ENCODE measurements at regions not wholly inside any gene's neighbourhood (a gene's known extent, or its start where the extent isn't known, plus 50 kb on each side); places are given as distances from the start of the nearest gene placed in this dataset.

DNA sequence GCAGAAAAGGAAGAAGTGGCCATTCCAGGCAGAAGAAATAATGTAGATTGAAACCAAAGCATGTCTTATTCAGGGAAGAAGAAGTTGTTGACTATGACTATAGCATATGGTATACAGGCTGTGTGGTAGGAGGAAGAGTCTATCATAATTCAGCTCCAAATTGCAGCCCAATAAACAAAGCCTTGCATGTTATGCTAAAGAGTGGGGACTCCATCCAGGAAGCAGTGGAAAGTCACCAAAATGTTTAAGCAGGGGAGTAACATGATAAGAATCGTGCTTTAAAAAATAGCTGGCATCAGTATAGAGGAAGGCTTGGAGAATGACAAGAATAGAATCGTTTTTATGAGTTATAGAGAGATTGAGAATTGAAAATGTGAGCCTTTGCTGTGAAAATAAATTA, 213.3 kb upstream of the ADGRL2 start:
- no peak overlapping the region for H3K4me3 ChIP-seq (ENCODE audit: low read depth, low read length)
- DNase-seq (ENCODE audit: low read depth), result no peak

DNA sequence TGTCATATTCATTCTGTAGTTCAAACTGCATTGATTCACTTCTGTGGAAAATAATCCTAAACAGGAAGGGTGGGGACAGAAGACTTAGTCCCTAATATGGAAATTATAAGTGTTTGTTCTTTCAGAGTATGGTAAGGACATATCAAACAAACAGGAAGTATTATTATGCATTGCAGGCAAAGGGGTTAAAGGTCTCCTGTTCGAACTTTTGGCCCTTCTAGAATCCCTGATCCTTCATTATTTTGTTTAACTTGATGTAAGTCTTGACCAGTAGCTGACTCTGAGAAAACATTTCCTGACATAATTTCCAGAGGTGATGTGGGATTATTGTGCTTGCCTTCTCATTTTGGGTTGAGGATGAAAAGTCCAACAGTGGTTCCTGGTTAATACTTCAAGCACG, 215.4 kb upstream of the ADGRL2 start:
- DNase-seq (ENCODE audit: low read depth), result no peak

DNA sequence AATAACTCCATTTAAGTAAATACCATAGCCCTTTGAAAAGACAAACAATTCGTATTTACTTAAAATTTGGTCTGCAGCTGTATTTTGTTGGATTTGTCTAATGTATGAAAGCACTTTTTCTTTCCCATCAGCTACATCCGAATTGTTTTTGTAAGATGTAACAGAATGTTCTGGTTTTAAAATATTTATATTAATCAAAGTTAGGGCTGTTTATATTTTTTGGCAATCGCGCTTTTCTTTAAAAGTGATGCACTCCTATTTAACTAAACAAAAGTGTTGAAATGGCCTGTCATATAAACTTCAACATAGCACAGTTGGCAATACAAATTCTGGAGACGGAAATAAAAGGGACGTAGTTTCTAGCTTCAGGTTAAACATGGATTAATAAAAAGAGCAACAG, 216.3 kb upstream of the ADGRL2 start:
- no peak overlapping the region for H3K4me3 ChIP-seq (ENCODE audit: low read depth, low read length)
- DNase-seq (ENCODE audit: low read depth), result no peak

More for the DNA sequence above, 215.4 kb upstream of the ADGRL2 start:
- H3K4me3 ChIP-seq (ENCODE audit: low read depth, low read length), result no peak overlapping the region

- no peak overlapping the region for H3K4me3 ChIP-seq (ENCODE audit: low read depth, low read length)
- DNase-seq (ENCODE audit: low read depth), result no peak
Measured at GRCh38 chr1:81583878-81584277, 216.9 kb upstream of the ADGRL2 start.

DNA sequence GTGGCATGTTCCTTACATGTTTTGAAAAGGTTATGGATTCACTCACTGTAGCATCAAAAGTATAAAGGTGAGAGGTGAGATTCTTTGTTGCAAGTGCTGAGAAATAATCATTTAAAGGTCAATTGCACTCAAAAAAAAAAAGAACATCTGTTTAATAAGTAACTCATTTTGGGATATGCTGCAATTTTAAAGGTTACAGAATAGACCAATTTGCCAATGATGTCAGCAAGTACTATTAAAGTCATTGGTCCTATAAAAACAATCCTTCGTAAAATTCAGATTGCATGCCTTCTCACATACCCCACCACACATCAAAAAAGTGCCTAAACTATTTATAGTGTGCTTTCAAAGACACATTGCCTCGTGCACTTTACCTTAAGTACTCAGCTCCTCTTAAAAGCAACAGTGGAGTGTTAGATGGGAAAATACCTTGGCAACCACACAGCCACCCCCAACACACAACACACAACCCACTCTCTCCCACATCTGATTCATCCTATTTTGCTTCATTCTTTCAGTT, 218.2 kb upstream of the ADGRL2 start:
- DNase-seq (ENCODE audit: low read depth), result peak; percentile 5
- no peak overlapping the region for H3K4me3 ChIP-seq (ENCODE audit: low read depth, low read length)

DNA sequence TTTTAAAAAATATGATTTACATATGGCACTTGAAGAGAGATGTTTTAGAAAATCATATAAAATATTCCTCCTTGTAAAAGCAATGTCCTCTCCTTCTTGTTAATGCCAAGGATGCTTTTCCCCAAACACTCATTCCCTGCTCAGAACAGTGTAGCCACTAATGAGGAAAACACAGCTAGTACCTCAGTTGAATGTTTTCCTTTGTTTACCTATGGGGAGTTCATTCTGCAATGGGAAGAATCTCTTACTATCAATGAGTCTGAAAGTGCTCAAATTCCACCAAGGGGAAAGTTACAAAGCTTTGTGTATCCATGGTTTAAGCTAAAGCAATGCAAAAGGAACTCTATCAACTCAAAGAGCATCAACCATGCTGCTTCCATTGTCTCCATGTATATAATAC, 221.9 kb upstream of the ADGRL2 start:
- H3K4me3 ChIP-seq (ENCODE audit: low read depth, low read length), result no peak overlapping the region
- DNase-seq (ENCODE audit: low read depth), result no peak

DNA sequence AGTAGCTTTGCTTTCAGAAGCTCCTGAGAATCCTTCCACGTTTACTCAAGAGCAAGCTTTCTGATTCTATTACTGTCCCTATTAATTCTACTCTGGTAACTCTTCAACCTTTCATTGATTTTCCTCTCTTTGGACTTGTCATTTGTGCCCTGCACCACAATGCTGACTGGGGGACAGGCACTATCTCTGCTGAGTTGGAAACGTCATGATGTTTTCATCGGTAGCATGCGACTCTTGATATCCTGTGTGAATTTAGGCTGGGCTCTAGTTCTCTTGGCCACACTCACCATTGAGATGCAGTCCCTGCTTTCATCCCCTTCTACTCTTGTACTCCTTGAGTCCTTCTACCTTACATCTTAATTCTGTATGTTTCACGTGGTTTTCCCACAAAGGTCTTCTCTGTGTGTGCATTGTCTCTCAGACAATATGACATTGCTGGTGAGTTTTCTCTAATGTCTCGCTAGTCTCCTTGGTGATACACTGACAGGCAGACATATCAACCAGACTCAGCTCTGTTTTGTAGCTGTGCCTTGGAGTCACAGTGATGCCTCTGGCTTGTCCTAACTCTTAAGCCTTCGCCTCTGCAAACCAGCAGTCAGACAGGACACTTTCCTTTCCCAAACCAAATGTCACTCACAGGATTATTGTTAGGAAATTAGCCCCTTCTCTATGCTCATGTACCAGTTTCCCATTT, 223.6 kb upstream of the ADGRL2 start:
- no peak overlapping the region for H3K4me3 ChIP-seq (ENCODE audit: low read depth, low read length)
- DNase-seq (ENCODE audit: low read depth), result no peak

- H3K4me3 ChIP-seq (ENCODE audit: low read depth, low read length), result no peak overlapping the region
- DNase-seq (ENCODE audit: low read depth), result no peak
Measured at GRCh38 chr1:81574408-81574807, 226.3 kb upstream of the ADGRL2 start.

GRCh38 chr1:81573458-81573857, 227.3 kb upstream of the ADGRL2 start:
- H3K4me3 ChIP-seq (ENCODE audit: low read depth, low read length), result no peak overlapping the region
- no peak for DNase-seq (ENCODE audit: low read depth)

DNA sequence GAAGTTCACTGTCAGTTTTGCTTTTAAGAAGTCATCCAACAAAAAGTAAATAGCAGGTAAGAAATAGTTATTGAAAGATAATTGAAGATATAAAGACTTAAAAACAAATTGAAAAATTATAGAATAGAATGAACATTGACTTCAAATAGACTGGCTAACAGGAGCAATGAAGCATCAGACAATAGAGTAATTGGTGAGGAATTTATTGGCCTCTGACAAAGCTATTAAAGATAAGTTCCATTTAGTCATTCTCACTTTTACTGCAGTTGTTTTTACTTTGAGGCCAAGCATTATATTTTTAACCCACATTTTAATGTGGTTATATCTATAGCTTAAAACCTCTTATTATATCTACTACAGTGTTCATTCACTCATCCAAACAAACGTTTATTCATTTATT, 228.8 kb upstream of the ADGRL2 start:
- no peak for DNase-seq (ENCODE audit: low read depth)
- H3K4me3 ChIP-seq (ENCODE audit: low read depth, low read length), result no peak overlapping the region

DNA sequence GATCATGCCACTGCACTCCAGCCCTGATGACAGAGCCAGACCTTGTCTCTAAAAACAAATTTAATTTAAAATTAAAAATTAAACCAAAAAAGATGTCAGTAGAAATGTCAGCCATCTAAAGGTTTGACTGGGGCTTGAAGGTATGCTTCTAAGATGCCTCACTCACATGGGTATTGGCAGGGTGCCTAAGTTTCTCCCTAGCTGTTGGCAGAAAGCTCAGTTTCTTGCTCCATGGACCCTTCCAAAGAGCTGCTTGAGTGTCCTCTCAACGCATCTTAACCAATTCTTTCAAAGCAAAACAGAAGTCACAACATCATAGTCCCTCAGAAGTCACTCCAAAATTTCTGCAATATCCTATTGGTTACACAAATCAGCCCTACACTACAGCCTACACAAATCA, 231.0 kb upstream of the ADGRL2 start:
- DNase-seq (ENCODE audit: low read depth), result no peak
- H3K4me3 ChIP-seq (ENCODE audit: low read depth, low read length), result no peak overlapping the region

DNA sequence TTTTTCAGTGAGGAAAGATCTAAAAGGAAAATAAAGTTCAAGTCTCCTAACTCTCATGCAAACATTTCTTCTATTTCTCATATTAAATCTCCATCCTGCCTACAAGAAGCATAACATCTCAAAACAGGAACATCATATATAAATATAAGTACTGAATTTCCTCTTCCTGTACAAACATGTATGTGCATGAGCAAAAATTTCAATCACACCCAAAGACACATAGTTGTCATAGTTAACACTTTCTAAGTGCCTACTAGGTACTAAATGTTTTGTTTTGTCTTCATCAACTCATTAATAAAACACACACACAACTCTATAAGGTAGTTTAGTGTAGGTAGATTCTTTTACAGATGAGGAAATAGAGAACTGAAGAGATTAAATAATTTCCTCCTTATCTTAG, 237.1 kb upstream of the ADGRL2 start:
- no peak overlapping the region for H3K4me3 ChIP-seq (ENCODE audit: low read depth, low read length)
- DNase-seq (ENCODE audit: low read depth), result no peak

- H3K4me3 ChIP-seq (ENCODE audit: low read depth, low read length), result no peak overlapping the region
- DNase-seq (ENCODE audit: low read depth), result no peak
Measured at GRCh38 chr1:81562934-81563333, 237.8 kb upstream of the ADGRL2 start.

DNA sequence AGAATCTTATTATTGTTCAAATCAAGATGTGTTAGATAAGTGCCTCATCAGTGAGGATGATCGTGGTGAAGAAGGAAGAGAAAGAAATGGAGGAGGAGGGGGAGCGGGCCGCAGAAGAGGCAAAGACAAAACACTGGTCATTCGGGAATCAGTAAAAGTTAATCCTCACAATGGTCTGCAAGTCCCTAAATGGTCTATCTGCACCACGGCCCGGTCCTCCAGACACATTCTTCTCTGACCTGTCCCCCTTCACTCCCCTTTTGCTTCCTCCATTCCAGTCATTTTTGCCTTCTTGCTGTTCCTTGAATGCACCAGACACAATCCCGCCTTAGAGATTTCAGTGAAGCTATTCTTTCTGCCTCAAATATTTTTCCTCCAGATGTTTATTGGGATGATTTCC, 240.1 kb upstream of the ADGRL2 start:
- no peak overlapping the region for H3K4me3 ChIP-seq (ENCODE audit: low read depth, low read length)
- no peak for DNase-seq (ENCODE audit: low read depth)

DNA sequence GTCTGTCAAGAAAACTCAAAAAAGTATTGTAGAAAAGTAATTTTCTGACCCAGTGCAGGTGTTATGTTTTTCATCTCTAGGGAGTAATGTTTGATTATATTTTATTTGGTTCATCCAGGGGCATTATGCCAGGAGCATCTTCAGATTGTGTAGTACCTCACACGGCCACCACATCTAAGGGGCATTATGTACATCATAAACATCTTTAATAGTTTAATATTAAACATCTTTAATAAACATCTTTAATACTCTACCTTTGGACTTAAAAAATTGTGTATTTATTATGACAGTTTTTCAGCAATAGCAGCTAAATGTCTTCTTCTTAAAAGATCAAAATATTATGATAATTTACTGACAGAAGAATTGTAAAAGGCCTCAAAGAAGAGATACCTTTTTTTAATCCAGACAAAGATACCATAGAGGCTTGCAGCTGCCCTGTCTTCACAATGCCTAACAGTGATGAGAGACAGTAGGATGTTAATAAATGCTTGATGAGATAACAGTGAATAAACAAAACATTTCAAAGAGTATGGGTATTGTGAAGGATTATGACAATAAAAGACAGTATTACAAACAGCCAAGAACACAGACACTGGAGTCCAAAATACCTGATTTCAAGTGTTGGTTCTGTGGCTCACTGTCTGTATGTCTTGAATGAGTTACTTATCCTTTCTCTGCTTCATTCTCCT, 240.9 kb upstream of the ADGRL2 start:
- no peak for DNase-seq (ENCODE audit: low read depth)
- no peak overlapping the region for H3K4me3 ChIP-seq (ENCODE audit: low read depth, low read length)

DNA sequence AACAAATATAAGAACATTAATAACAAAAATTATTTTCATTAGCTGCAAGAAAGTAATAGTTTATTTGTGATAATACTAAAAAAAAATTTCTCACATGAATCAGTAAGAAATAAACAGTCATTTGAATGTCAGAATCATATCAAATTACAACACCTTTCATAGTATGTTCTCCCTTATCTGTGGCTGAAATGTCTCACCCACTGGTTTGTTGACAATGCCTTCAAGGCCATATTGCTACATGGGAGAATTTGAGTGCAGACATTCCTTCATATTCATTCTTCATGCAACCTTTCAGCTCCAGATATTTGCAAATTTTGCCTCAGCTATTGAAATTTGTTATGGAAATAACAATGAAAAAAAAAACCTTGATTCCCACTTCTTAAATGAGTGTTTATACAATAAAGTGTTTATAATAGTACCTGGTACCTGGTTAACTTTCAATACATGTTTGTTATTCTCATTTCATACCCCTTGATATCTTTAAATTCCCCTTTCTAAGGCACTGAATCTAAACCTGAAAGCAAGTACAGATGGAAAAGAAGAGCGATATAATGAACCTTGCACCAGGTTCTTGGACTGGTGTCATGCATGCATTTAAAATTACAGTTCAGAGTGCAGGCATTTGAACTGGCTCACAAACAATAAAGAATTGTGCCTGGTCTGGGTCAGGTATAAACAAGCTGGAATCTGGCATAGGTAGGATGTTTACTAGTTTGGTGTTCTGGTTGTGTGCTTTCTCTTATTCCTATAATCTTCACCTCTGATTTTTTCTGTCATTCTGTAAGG, 242.2 kb upstream of the ADGRL2 start:
- DNase-seq (ENCODE audit: low read depth), result no peak
- H3K4me3 ChIP-seq (ENCODE audit: low read depth, low read length), result no peak overlapping the region

DNA sequence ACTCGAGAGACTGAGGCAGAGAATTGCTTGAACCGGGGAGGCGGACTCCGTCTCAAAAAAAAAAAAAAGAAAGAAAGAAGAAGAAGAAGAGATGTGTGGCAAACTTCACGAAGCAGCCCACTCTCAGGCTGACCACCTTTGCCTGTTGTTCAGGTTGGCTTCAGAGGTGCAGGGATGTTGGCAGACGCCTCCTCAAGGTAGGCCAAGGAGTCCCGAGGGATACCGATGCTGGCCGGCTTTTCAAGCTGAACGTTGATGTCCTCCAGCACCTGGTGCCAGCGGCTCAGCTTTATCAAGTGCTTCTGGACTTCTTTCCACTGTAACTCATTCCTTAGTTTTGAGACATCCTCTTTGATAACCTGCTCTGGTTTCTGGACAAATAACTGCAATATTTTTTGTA, 243.8 kb upstream of the ADGRL2 start:
- DNase-seq (ENCODE audit: low read depth), result no peak
- H3K4me3 ChIP-seq (ENCODE audit: low read depth, low read length), result no peak overlapping the region

DNA sequence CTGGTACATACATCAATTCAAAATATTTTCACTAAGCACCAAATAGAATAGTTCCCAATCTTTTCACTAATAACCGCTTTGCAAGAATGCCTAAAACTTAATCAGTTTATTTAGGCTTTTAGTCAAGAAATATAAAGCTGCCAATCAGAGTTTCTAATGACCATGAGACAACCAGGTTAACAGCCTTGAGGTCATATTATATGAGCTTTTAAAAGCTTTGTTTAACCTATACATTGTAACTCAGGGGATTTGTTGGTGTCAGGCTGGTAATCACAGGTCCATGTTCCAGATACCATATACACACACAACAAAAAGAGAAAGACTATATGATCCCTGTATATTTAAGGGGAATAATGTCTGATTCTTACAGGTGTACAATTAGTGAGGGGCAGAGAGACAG, 246.2 kb upstream of the ADGRL2 start:
- DNase-seq (ENCODE audit: low read depth), result no peak
- H3K4me3 ChIP-seq (ENCODE audit: low read depth, low read length), result no peak overlapping the region

DNA sequence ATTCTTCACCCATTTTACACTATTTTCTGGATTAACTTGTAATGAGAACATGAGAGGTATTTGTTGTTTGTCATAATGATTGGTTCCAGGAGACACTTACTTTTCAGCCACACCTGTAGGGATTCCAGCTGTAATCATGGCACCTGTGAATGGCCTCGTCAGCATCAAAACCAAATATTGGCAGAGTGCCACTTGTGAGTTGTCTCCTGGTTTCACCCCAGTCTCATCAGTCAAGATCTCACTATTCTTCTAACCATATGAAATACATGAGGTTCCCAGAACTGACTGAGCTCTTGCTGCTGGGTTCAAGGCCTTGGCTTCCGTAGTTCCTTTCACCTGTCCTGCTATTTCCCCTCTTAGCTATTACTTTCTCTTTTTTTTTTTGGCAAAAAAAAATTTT, 246.6 kb upstream of the ADGRL2 start:
- no peak for DNase-seq (ENCODE audit: low read depth)
- H3K4me3 ChIP-seq (ENCODE audit: low read depth, low read length), result no peak overlapping the region

- DNase-seq (ENCODE audit: low read depth), result no peak
- no peak overlapping the region for H3K4me3 ChIP-seq (ENCODE audit: low read depth, low read length)
Measured at GRCh38 chr1:81553503-81553902, 247.2 kb upstream of the ADGRL2 start.

Measured in skeletal muscle cell (primary cell).